GM23248 (cell line): ENCODE measurements at regions not wholly inside any gene's neighbourhood (a gene's known extent, or its start where the extent isn't known, plus 50 kb on each side); places are given as distances from the start of the nearest gene placed in this dataset.

ENCODE experiments used
- EZH2 ChIP-seq: fragments of 200-600 bp; sonication (generic); IDR thresholded peaks from 2 replicates; pipeline ENCODE4 v1.6.1; 2018; ENCODE audit warnings: antibody characterized with exemption, mild to moderate bottlenecking; ENCODE audit not compliant: insufficient read depth, poor library complexity, severe bottlenecking
- EZH2phosphoT487 ChIP-seq: fragments of 200-600 bp; sonication (generic); IDR thresholded peaks from 2 replicates; pipeline ENCODE4 v1.6.1; 2018; ENCODE audit warnings: antibody characterized with exemption, moderate library complexity, mild to moderate bottlenecking, low read depth; ENCODE audit not compliant: insufficient read depth

- TF ChIP-seq EZH2 (no peak), EZH2phosphoT487 (no peak)
Measured at GRCh38 chr3:162139841-162140240, 643.2 kb downstream of the OTOL1 start.
